HG02852 (cell line): ENCODE measurements at regions not wholly inside any gene's neighbourhood (a gene's known extent, or its start where the extent isn't known, plus 50 kb on each side); places are given as distances from the start of the nearest gene placed in this dataset.

Experiments used
- ATAC-seq: cut with Tn5 transposase; IDR thresholded peaks from one replicate; pipeline ENCODE4 v1.9.1; 2021; ENCODE audit warnings: mild to moderate bottlenecking, moderate library complexity; ENCODE audit not compliant: unreplicated experiment

DNA sequence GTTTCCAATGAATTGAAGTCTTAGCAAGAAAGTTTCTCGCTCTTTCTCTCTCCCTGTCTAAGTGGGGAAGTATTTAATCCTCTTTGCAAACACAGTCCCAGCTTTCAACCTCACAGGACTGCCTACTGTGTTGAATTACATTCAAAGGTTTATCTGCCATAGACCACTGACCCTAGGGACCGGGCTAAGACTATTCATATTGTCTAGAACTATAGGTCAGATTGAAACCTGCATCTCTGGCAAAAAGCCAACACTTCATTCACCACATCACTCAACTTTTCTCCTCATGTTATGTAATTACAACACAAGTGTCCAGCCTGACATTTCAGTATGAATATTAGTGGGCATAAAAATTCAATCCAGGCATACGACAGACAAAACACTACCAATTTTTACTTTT lies 314.7 kb upstream of the RSPO3 start:
- ATAC-seq: peak; percentile 31

DNA sequence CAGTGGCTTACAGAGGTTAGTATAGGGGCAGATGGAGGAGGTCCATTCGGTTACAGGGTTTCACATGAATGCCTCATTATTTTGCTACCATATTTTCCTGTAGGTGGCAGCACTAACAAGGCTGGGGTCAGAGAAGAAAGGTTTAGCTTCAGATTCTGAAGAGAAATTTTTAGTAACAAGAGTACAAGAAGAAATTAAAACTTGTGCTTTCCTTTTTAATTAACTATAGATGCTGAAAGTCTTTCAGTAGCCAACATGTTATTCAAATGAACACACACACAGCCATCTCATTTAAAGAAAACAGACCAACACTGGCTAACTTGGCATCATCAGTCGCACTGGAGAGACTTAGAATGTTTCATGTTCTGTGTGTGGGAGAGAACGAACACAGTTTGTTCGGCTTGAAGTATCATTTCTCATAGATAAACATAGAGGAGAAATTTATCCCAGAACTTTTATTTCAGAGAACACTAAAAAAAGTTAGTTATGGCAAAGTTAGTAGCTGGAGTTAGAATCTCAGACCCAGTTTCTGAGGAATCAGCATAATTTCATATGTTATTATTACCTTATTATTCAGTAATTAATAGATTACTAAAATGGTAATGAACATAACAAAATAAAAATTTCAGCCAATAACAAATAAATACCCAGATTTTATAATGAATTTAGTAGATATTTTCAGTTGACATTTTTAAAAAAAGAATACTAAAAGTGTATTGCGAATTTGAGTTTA lies 314.0 kb upstream of the RSPO3 start:
- peak; percentile 83 for ATAC-seq

DNA sequence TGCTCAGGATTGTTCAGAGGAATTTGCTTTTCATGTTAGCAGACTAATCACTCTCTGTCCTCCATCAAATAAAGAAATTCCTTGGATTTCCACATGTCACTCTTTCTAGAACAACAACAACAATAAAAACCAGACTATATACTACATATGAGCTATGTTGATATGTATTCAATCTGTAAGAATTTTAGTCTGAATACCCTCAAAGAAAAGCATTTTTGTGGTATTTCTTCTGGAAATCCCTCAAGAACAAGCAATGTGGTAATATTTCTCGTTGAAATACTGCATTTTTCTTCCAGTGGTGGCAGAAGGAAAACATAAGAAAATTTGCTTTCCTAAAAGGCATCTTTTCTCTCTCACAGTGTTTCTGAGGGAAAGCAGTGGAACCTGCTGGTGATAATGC lies 312.6 kb upstream of the RSPO3 start:
- no peak for ATAC-seq

DNA sequence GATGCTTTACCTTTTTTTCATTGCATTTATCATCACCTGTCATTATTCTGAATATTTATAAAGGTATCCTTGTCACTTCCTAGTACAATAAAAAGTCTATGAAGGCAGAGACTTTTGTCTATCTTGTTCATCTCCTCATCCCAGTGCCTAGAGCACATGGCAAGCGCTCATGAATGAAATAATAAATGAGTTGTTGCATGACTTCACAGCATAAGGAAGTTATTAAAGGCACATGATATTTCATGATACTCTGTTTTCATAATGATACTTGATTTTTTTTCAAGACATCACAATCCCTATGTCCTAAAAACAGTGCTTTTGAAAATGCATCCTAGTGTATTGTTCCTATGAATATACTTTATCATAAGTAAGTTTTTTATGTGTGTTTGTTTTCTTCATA lies 310.6 kb upstream of the RSPO3 start:
- ATAC-seq: no peak

DNA sequence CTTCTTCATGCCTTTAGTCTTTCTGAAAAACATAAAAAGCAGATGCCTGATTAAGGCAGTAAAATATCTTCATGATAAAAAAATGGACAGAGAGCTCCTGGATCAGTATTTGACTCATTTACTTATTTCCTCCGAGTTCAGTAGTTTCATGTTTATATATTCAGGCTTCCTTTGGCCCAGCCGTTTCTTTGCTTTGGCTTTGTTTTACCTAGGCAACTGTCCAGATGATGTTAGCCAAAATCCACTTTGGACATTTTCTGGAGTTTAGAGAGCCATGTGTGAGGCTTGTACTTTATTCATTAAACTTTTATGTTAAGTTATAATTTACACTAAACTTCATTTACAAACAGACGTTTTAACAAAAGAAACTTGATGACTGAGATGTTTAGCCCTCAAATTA lies 307.1 kb upstream of the RSPO3 start:
- ATAC-seq: no peak

DNA sequence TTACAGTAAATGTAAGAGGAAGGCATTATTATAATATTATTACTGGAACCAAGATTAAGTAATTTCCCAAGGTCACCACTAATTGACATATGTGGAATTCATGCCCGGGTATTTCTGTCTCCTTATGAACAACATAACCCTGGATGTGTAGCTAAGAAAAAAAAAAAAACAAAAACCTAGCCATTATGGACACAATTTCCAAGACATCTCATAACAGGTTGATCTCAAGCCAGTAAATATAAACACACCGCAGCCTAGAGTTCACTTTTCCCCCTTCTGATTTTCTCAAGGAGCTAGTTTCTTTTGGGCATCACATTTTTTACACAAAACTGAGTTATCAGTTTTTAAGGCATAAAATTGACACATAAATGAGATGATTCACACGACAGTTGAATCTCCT lies 306.5 kb upstream of the RSPO3 start:
- ATAC-seq: no peak

DNA sequence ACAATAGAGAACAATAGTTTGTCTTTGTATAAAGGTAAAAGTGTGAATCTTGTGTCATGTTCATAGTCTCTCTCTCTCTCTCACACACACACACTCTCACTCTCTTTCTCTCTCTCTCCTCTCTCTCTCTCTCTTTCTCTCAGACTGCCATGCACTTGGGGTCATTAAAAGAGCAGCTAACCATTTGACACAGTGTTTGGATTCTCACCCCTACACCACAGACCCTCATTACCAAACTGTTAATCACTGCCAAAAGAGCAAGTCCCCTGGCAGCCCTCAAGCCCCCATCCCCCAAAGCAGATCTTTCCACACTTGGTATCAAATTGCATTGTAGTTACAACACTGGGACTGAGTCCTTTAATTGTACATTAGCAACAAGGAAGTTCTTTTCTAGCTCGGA lies 305.8 kb upstream of the RSPO3 start:
- no peak for ATAC-seq

DNA sequence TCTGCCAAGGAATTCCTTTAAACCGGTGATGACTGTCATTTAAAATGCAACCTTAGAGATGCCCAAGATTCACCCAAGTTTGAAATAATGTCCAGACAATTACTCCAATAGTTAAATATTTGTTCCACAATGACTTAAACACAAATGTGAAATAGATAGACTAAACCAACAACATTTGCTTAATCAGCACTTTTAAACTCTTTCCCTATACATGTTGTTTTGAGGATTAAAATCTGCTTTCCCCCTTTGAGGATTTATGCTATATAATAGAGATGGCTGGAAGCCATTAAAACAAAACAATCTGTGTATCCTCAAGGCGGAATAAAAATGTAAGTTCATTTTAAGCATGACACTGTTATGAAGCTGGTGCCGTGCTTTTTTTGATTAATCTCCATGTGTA lies 297.8 kb upstream of the RSPO3 start:
- no peak for ATAC-seq

DNA sequence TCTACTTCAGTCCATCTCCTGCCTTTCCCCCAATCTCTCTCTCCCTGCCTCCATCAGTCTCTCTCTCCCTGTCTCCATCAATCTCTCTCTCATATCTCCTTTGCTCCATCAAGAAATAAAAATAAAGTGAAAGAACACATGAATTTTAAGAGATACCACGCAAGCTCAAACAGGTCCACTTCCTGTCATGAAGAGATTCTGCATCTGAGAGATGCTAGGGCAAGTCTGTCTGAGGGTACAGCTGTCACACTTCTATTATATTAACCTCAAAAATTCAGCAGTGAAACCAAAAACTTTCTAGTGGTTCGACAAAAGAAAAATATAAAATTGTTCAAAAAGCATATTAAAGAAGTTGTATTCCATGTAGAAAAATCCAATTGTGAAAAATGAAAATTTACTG lies 296.8 kb upstream of the RSPO3 start:
- no peak for ATAC-seq

DNA sequence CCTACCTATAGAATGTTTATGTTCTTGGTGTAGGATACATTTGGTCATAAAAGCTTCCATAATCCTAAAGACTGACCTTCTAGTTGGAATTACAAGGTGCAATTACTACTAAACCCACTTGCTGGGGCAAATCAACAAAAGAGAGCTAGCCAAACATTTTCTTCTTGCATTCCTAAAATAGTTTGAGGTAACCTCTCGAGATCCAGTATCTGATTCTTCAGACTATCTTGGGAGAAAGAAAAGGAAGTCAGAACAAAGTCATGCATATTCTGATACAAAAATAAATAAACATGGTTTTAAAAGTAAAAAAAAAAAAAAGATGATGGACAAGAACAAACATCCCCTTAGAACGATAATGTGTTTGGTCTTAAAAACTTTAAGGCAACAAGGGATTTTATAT lies 294.2 kb upstream of the RSPO3 start:
- ATAC-seq: no peak

DNA sequence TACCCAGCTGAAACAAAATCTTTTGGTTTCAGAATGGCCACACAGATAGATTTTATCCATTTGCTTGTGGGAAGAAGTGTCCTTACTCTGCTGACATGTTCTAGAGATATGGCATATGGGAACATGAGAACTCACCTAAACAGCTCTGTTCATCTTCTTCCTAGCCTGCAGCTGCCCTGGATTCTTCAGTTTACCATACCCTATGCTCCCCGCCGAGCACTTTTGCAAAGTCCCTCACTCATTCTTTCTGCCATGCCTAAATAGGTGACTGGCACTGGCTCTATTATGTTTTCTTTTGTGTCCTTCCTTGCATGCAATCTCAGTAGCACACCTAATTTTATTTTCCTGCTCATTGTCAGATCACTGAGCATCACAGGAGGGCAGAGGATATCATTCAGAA lies 293.7 kb upstream of the RSPO3 start:
- no peak for ATAC-seq

DNA sequence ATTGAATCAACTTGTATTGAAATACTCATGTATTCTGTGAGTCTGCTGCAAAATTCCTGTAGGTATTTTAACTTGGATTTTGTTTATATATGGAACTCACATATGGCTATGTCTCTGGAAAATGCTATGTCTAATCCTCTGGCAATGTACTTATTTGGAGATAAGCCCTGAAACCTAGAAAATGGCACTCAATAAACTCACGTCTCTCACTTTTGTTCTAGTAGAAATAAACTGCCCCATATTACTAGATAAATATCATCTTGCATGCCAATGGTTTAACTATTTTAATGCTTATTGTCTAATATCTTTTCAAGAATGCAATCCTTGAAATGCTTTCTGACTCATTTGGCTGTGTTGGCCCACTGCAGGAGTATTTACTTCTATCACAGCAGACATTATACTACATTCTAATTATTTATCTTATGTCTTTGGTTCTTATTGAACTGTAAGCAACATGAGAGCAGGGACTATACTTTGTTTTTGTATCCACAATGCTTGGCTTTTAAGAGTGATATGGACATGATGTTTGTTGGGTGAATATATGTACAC lies 292.2 kb upstream of the RSPO3 start:
- ATAC-seq: no peak

DNA sequence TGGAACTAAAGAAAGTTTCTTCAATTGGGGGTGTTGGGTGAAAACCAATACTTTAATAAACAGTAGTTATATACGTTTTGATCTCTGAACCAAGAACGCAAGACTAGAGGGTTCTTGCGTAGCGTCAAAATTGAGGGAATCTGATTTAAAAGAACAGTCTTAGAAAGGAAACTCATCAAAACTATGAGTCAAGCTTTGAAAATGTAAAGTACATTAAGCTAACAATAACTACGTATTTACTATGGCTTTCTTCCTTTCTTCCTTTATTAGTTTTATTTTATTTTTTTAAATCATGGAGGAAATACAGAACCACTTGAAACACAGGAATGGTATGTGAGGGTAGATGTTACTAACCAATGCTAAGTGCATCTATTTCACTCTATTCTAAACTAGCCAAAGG lies 287.0 kb upstream of the RSPO3 start:
- no peak for ATAC-seq

DNA sequence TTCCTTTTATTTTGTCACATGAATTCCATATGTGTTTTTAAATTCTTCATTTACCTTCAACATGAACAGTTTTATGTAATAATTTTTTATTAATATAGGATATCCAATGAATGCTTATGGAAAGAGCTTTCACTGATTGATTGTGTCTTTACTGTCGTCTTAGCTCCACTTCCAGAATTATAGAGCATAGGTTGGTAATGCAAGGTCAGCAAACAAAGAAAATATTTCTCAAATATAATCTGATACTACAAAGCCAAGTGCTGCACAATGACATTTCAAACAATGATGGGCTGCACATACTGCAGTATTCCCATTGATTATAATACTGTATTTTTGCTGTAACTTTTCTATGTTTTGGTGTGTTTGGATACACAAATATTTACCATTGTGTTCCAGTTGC lies 275.7 kb upstream of the RSPO3 start:
- no peak for ATAC-seq

DNA sequence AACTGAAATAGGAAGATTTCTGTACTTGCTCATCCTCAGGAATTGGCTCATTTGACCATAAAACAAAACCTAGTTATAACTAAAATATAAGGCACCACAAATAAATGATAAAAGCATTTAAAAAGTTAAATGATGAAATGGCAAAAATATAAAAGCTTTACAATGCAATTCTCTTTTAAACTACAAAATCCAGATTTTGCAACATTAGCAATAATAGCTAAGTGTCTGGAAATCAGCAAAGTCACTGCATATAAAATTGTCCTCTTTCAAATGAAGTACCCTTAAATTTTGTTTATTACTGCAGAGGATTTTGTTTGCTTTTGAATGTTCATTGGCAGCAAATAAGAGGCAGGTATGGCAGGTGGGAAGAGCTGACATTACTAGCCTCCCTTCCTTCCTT lies 270.4 kb upstream of the RSPO3 start:
- no peak for ATAC-seq

DNA sequence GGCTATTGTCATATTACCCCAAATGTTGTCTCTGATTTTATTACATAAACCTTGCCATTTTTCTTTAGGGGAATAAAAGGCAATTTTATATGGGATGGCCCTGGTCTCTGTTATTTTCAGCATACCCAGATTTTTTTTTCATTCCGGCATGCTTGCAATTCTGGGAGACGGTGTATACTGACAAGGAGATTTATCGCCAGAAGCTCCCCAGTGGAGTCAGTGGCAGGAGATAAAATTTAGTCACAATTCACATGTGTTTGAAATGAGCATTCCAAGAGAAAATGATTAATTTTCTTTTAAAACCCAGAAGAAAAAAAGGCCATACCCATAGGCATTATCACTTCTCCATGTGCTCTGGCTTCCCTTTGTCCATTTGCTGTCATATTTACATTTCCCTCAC lies 250.8 kb upstream of the RSPO3 start:
- ATAC-seq: no peak

DNA sequence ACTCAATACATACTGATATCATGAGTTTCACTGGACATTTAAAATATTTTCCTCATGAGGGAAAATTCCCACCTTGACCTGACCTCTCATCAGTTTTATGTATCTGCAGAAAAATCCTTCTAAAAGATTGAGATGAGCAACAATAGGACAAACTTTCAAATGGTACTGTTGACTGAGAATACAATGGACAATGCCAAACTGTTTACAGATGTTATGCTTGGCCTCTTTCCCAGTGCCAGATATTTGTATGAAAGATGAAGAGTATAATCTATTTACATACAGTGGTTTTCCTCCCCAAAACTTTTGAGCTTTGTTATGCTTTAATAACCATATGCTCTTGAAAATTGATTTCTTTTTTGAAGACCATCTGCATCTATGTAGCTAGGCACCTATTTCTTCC lies 245.1 kb upstream of the RSPO3 start:
- ATAC-seq: no peak

DNA sequence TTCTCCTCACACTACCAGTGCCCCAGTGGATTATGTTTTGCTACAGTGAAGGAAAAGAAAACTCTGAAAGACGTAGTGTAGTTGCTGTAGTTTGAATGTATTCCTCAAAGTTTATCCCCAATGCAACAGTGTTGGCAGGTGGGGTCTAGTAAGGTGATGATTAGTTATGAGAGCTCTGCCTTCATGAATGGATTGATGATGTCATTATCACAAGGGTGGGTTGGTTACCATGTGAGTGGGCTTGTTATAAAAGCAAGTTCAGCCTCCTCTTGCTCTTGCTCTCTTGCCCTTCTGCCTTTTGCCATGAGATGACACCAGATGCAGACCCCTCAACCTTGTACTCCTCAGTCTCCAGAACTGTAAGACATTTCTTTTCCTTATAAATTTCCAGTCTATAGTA lies 244.7 kb upstream of the RSPO3 start:
- ATAC-seq: no peak

DNA sequence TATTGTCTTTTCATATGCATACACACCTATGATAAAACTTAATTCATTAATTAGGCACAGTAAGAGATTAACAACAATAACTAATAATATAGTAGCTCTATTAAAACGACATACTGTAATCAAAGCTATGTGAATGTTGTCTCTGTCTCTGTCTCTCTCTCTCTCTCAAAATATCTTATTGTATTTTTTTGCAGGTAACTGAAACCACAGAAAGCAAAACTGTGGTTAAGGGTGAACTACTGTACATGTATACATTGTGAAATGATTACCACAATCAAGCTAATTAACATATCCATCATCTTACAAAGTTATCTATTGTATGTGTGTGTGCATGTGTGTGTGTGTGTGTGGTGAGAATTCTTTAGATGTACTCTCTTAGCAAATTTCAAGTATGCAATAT lies 242.0 kb upstream of the RSPO3 start:
- ATAC-seq: no peak

DNA sequence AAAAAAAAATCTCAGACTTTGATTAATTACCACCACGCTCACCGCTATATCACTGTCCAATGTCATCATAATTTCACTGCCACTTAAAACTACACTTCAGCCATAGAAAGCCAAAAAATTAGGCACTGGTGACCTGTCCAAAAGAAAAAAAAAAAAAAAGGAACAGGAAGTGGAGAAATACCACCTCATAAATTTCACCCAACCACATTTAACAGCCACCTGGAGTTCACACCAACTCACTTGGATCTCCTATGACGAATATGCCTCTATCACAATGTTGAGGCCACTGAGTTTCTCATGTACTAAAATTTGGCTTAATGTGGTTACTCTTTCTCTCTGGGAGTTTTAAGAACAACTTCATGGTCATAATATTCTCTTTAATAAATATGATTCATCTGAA lies 237.5 kb upstream of the RSPO3 start:
- no peak for ATAC-seq

DNA sequence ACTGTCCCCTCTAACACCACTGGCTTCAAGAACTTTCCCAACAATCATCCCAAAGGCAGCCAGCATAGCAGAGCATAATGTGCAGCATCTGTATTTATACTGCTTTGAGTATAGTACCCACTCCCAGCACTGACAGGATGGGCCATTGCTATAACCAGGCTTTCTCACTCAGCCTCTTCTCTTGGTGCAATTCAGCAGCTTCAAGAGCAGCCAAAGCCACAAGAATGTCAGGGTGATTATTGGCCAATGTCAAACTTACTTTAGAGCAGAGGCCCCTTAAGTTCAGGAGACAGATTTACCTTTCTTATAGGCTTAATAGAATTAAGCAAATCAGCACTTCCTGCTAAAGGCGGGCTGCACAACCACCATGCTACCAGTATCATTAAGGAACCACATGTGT lies 232.4 kb upstream of the RSPO3 start:
- ATAC-seq: no peak

DNA sequence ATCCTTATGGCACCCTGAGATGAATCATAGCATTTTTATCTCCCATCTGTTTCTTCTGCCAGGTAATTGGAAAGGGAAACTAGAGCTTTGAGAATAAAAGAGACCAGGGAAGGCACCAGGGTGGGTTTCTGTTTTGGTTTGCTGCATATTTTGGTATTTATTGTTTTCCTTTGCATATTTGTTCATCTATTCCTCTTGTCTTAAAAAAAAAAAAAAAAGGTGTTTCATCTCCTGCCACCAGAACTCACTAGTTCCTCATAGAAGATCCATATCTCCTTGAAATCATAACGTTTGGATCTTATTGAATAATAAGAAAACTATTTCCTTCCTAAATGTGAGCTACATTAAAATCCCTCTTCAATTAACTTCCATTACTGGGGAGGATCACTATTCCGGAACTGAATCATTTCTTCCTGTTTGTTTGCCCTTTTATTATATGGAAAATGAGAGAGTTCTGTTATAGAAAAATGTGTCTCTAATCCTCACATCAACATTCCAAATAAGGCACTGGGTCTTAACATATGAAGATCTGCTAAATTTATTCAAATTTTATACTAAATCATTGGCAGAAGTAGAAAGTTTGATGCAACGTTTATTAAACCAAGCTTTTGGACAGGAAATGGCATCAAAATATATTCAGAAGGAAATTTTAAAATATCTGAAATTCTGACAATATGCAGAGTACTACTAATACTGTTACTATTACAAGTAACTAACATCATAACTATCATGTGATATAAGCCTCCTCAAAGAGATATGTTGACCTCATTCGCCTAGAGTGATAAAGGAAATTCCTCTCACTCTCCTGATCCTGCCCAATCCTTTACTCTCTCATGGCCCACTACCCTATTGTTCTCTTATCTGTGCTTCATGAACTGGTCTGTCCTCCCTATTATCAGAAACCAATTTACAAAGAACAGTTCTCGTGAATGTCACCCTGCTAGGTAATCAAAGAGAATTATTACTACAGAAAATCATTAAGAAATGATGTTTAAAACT lies 229.4 kb upstream of the RSPO3 start:
- no peak for ATAC-seq
